Activated naive CD8-positive, alpha-beta T cell treated with anti-CD3 and anti-CD28 coated beads for 36 hours (primary cell): ENCODE measurements at regions not wholly inside any gene's neighbourhood (a gene's known extent, or its start where the extent isn't known, plus 50 kb on each side); places are given as distances from the start of the nearest gene placed in this dataset.

Source experiments
- DNase-seq: peaks from one replicate; pipeline ENCODE4 v3.0.0; 2021
- H3K27ac Mint-ChIP-seq: one replicate; pipeline ENCODE4 v1.8.0; 2022; ENCODE audit warnings: mild to moderate bottlenecking, moderate library complexity, mixed read lengths
- H3K27me3 Mint-ChIP-seq: one replicate; pipeline ENCODE4 v1.8.0; 2022; ENCODE audit warnings: mild to moderate bottlenecking, mixed read lengths
- H3K36me3 Mint-ChIP-seq: one replicate; pipeline ENCODE4 v1.8.0; 2021; ENCODE audit warnings: mild to moderate bottlenecking, mixed read lengths
- H3K4me1 Mint-ChIP-seq: one replicate; pipeline ENCODE4 v1.8.0; 2021; ENCODE audit warnings: mixed read lengths
- H3K4me3 Mint-ChIP-seq: one replicate; pipeline ENCODE4 v1.8.0; 2022; ENCODE audit warnings: mild to moderate bottlenecking, moderate library complexity, mixed read lengths
- H3K9me3 Mint-ChIP-seq: one replicate; pipeline ENCODE4 v1.8.0; 2022; ENCODE audit warnings: mixed read lengths

- Mint-ChIP-seq H3K36me3 (no peaks in the 10 kb centered on the region), H3K4me1 (peaks cover 4% of the 10 kb centered on the region), H3K27ac (no peak overlapping the region), H3K9me3 (peaks cover 5% of the 10 kb centered on the region), H3K27me3 (no peaks in the 10 kb centered on the region), H3K4me3 (no peak overlapping the region)
- no peak for DNase-seq
These were observed 409.1 kb downstream of the AEBP2 start for GRCh38 chr12:19848421-19848820.

- DNase-seq, result no peak
- Mint-ChIP-seq H3K9me3 (peaks cover 5% of the 10 kb centered on the region), H3K27ac (no peak overlapping the region), H3K4me3 (no peak overlapping the region), H3K4me1 (peaks cover 4% of the 10 kb centered on the region), H3K27me3 (no peaks in the 10 kb centered on the region), H3K36me3 (no peaks in the 10 kb centered on the region)
These were observed 409.9 kb downstream of the AEBP2 start for GRCh38 chr12:19849208-19849607.

- peaks cover 3% of the 10 kb centered on the region for H3K36me3 Mint-ChIP-seq
- H3K27ac Mint-ChIP-seq, result no peak overlapping the region
- DNase-seq, result no peak
- H3K27me3 Mint-ChIP-seq, result peaks cover 4% of the 10 kb centered on the region
- peaks cover 7% of the 10 kb centered on the region for H3K9me3 Mint-ChIP-seq
- no peak overlapping the region for H3K4me3 Mint-ChIP-seq
- H3K4me1 Mint-ChIP-seq, result peaks cover 4% of the 10 kb centered on the region
These were observed 411.2 kb downstream of the AEBP2 start for GRCh38 chr12:19850346-19851065.

DNA sequence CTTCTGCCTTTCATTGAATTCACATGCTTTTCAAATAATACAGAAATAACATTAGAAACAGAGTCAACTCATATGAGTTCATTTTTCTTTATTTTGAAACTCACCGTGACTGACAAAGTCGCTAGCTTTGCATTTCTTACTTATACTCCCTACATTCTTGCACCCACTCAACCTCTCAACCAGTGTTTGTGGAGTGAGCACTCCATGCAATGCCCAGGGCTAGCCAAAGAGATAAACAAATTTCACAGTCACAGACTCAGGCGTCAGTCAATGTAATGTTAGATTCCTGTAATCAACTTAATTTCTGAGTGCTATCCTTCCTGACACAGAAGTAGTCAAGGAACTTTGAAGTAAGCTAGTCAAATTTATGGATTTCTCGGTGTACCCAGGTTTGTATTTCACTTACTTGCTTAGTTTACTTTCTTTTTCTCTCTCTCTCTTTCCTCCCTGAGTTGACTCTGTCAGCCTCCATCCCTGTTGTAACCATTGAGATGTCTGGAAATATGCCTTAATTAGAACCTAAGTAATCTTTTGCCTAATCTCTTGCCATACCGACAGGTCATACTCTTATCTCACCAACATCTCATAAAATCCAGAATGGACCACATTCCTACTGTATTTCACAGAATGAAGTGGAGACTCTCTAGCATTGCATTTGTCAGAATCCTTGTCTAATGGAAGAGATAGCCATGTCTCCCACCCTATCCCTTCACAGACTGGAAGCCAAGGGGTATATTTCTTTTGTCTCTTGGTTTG is 413.0 kb downstream of the AEBP2 start:
- Mint-ChIP-seq H3K27me3 (peaks cover 15% of the 10 kb centered on the region), H3K4me3 (no peak overlapping the region), H3K4me1 (peaks cover 6% of the 10 kb centered on the region), H3K27ac (no peak overlapping the region), H3K36me3 (peaks cover 3% of the 10 kb centered on the region), H3K9me3 (peaks cover 6% of the 10 kb centered on the region)
- no peak for DNase-seq

DNA sequence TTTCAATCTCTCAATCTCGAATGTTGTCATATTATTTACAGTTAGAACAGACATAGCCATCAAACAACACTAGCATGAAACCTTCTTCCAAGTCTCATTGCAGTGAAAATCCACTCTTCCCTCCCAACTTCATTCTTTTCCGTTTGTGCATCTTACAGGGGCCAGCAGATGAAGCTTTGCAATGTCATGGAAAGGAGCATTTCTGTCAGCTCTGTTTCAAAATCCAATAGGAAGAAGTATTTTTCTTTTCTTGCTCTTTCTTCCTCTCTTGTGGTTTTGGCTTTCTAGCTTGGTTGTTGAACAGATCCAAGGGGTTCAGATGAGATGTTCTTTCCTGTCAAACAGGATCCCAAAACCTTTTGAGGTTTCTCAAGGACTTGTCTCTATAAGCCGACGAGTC is 416.6 kb downstream of the AEBP2 start:
- Mint-ChIP-seq H3K4me1 (peaks cover 3% of the 10 kb centered on the region), H3K27ac (no peak overlapping the region), H3K9me3 (peaks cover 2% of the 10 kb centered on the region), H3K27me3 (peaks cover 15% of the 10 kb centered on the region), H3K4me3 (no peak overlapping the region), H3K36me3 (peaks cover 3% of the 10 kb centered on the region)
- DNase-seq, result no peak

- Mint-ChIP-seq H3K4me1 (peaks cover 1% of the 10 kb centered on the region), H3K27me3 (peaks cover 15% of the 10 kb centered on the region), H3K36me3 (peaks cover 3% of the 10 kb centered on the region), H3K4me3 (no peak overlapping the region), H3K27ac (no peak overlapping the region), H3K9me3 (peaks cover 2% of the 10 kb centered on the region)
- DNase-seq, result no peak
These were observed 417.1 kb downstream of the AEBP2 start for GRCh38 chr12:19856389-19856788.

- Mint-ChIP-seq H3K4me1 (peaks cover 1% of the 10 kb centered on the region), H3K36me3 (peaks cover 3% of the 10 kb centered on the region), H3K27me3 (peaks cover 15% of the 10 kb centered on the region)
These were observed 417.9 kb downstream of the AEBP2 start for GRCh38 chr12:19857204-19857603.

GRCh38 chr12:19867151-19867550 is 427.9 kb downstream of the AEBP2 start:
- no peaks in the 10 kb centered on the region for H3K9me3 Mint-ChIP-seq
- no peaks in the 10 kb centered on the region for H3K36me3 Mint-ChIP-seq

More at GRCh38 chr12:19857204-19857603, 417.9 kb downstream of the AEBP2 start:
- Mint-ChIP-seq H3K9me3 (peaks cover 2% of the 10 kb centered on the region), H3K27ac (no peak overlapping the region), H3K4me3 (no peak overlapping the region)
- no peak for DNase-seq

DNA sequence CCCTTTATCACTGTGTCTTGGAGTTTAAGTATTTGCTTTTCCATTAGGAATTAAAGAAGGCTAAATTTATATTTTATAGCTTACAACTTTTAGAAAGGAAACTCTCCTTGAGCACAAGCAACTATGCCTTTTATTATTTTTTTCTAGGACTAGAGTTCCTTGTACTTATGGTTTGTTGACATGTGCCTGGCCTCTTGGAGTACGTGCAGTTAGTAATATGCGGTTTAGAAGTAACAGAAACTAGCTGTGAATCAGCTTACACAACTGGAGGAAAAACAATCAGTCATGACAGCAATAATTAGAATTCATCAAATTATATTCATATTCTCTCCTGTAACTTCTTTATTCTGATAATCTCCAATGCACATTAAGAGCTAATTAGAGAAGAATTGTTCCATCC is 428.7 kb downstream of the AEBP2 start:
- Mint-ChIP-seq H3K27me3 (no peaks in the 10 kb centered on the region), H3K36me3 (no peaks in the 10 kb centered on the region), H3K4me1 (peaks cover 5% of the 10 kb centered on the region), H3K27ac (no peak overlapping the region), H3K4me3 (no peak overlapping the region), H3K9me3 (no peaks in the 10 kb centered on the region)
- DNase-seq, result no peak

More at GRCh38 chr12:19867151-19867550, 427.9 kb downstream of the AEBP2 start:
- Mint-ChIP-seq H3K27ac (no peak overlapping the region), H3K4me1 (peaks cover 5% of the 10 kb centered on the region), H3K27me3 (no peaks in the 10 kb centered on the region), H3K4me3 (no peak overlapping the region)
- DNase-seq, result no peak

DNA sequence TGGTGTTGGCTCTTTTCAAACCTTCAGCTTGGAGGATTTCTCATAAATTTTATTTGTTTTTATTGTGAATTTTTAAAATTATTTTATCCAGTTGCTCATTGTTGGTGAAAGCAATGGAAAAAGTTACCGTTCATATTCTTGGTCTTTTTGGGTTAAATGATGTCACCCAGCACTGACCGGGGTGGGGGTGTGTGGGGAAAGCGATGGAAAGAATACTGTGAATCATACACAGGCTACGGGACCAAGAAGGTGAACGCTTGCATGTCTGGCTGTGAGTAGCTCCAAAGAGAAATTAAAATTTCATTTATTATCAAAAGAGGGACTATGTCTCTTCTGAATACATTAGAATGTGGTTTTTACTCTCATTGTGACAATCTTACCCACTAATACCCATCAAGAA is 430.1 kb downstream of the AEBP2 start:
- Mint-ChIP-seq H3K9me3 (no peaks in the 10 kb centered on the region), H3K36me3 (no peaks in the 10 kb centered on the region), H3K4me3 (no peak overlapping the region), H3K27me3 (no peaks in the 10 kb centered on the region), H3K4me1 (peaks cover 5% of the 10 kb centered on the region), H3K27ac (peak overlapping the region; percentile 29)
- peak; percentile 35 for DNase-seq

GRCh38 chr12:19872621-19873540 is 433.6 kb downstream of the AEBP2 start:
- H3K27me3 Mint-ChIP-seq, result no peaks in the 10 kb centered on the region
- no peak overlapping the region for H3K4me3 Mint-ChIP-seq
- no peak overlapping the region for H3K27ac Mint-ChIP-seq
- DNase-seq, result no peak
- H3K36me3 Mint-ChIP-seq, result no peaks in the 10 kb centered on the region
- peaks cover 5% of the 10 kb centered on the region for H3K4me1 Mint-ChIP-seq
- H3K9me3 Mint-ChIP-seq, result no peaks in the 10 kb centered on the region

DNA sequence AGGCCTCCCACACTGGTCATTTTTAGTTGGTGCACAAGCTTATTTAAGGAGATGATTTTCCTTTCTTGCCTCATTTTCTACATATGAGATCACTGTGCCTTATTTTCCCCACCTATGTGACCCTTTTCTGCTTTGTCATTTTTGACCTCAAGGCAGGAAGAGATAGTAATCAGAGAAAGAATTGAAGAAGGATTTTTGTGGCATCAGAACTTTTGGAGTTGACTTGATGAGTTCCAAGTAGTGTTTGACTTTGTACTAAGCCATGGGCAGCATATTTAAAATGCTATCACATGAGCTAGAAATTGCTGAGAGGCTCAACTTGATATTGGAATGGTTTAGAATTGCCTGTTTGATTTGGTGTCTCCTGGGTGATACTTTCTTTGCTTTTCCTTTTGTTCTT is 440.8 kb downstream of the AEBP2 start:
- Mint-ChIP-seq H3K27me3 (peaks cover 6% of the 10 kb centered on the region), H3K4me3 (no peak overlapping the region), H3K27ac (no peak overlapping the region), H3K4me1 (no peaks in the 10 kb centered on the region), H3K36me3 (no peaks in the 10 kb centered on the region), H3K9me3 (no peaks in the 10 kb centered on the region)
- DNase-seq, result no peak

GRCh38 chr12:19880721-19881120 is 441.4 kb downstream of the AEBP2 start:
- no peaks in the 10 kb centered on the region for H3K4me1 Mint-ChIP-seq
- H3K36me3 Mint-ChIP-seq, result no peaks in the 10 kb centered on the region
- no peaks in the 10 kb centered on the region for H3K9me3 Mint-ChIP-seq
- H3K27me3 Mint-ChIP-seq, result peaks cover 6% of the 10 kb centered on the region
- no peak overlapping the region for H3K4me3 Mint-ChIP-seq
- no peak for DNase-seq
- no peak overlapping the region for H3K27ac Mint-ChIP-seq

DNA sequence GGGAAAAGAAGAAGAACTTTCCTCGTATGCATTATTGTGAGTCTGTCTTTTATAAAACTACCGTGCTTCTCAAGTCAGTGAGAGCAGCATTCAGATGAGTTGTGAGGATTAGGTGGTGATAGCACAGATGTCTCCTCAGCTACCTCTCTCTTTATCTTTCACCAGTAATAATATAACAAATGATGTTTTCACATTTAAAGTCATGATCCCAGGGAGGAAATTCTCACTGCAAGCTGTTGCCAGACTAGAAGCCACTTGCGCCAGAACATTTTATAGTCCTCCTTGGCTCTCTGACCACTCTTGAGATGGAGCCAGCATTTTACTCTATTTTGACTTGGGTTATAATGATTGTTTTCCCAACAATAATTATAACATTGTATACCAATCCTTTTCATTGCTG is 443.1 kb downstream of the AEBP2 start:
- no peaks in the 10 kb centered on the region for H3K36me3 Mint-ChIP-seq
- H3K4me1 Mint-ChIP-seq, result no peaks in the 10 kb centered on the region
- DNase-seq, result no peak
- H3K27ac Mint-ChIP-seq, result no peak overlapping the region
- H3K9me3 Mint-ChIP-seq, result no peaks in the 10 kb centered on the region
- H3K4me3 Mint-ChIP-seq, result no peak overlapping the region
- H3K27me3 Mint-ChIP-seq, result peaks cover 6% of the 10 kb centered on the region

DNA sequence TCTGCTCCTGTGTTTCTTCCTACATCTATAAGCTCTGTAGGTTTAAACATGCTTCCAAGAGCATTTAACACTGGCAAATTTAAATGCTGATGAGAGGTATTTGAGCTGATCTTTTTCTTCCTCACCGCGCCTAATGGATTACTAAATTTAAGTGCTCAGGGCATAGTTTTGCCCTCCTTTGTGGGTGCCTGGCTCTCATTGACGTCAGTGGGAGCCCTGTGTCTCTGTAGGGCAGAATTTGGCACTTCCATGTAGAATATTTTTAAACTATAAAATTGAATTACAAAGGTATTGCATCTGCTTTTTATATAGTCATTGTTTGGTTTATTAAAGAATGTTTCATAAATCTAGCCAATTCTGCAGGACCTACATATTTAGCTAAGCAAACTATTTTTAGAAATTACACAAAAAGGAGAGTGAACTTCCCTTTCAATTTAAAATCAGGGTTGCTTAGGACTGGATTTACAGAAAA is 444.8 kb downstream of the AEBP2 start:
- DNase-seq, result no peak
- Mint-ChIP-seq H3K4me1 (no peaks in the 10 kb centered on the region), H3K9me3 (no peaks in the 10 kb centered on the region), H3K27ac (no peak overlapping the region), H3K36me3 (no peaks in the 10 kb centered on the region), H3K27me3 (peaks cover 6% of the 10 kb centered on the region), H3K4me3 (no peak overlapping the region)
